ENCODE measurements at regions not wholly inside any gene's neighbourhood (a gene's known extent, or its start where the extent isn't known, plus 50 kb on each side); places are given as distances from the start of the nearest gene placed in this dataset.

GRCh38 chr19:28882818-28883217 lies 330.1 kb downstream of the UQCRFS1 start:
- DNase-seq (ENCODE audit: low spot score) = no peak

GRCh38 chr19:28881616-28882015 lies 331.3 kb downstream of the UQCRFS1 start:
- no peak for DNase-seq (ENCODE audit: low spot score)

- DNase-seq (ENCODE audit: low spot score) = no peak
Observed at GRCh38 chr19:28880735-28881401, 332.1 kb downstream of the UQCRFS1 start.

DNA sequence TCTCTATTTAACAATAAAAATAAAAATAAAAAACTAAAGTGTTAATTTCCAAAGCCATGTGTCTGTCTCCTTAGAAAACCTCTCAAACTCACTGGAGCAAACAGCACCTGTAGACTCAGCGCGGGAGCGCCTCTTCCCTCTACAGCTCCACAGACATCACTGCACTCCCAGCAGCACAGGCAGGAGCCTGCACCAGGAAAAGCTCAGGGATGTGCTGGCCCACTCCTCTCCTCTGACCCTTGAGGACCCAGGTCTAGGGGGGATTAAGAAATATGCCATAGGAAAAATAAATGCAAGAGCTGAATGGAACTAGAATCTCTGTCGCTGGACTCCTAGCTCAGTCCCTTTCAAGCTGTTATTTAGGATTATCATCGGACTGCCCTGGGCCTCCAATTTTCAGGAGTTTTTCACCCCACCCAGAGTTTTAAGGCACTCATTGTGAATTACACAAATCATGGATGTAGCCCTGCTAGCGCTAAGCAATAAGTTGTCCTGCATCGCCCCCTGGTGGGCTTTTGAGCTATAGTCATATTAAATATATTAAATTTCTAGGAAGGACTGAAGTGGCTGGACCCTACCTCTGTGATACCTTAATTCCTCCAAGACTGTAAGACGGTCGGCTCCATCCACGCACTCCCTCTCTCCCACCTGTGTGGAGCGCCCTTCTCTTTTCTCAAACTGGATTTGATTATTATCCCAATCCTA lies 333.9 kb downstream of the UQCRFS1 start:
- DNase-seq (ENCODE audit: low spot score) = peak; percentile 73

- DNase-seq (ENCODE audit: low spot score) = no peak
Observed at GRCh38 chr19:28876609-28877123, 336.3 kb downstream of the UQCRFS1 start.

- no peak for DNase-seq (ENCODE audit: low spot score)
Observed at GRCh38 chr19:28874742-28875141, 338.2 kb downstream of the UQCRFS1 start.

DNA sequence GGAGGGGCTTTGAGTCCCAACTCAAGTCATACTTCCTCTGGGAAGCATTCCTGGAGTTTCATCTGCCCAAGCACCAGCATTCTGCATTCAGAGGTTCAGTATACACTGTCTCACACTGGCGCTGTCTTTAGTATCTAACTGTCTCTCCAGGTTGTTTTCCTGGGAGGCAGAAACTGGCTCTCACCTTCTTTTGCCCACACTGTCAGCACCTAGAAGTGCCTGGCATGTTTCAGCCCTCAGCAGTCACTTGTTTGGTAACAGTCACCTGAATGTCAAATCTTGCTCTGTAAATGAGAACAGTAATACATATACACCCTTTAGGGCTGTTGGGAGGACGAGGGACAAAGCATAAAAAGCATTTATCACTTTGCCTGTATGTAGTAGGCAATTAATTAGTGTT lies 339.6 kb downstream of the UQCRFS1 start:
- DNase-seq (ENCODE audit: low spot score) = no peak

- no peak for DNase-seq (ENCODE audit: low spot score)
Observed at GRCh38 chr19:28871099-28871725, 341.7 kb downstream of the UQCRFS1 start.

DNA sequence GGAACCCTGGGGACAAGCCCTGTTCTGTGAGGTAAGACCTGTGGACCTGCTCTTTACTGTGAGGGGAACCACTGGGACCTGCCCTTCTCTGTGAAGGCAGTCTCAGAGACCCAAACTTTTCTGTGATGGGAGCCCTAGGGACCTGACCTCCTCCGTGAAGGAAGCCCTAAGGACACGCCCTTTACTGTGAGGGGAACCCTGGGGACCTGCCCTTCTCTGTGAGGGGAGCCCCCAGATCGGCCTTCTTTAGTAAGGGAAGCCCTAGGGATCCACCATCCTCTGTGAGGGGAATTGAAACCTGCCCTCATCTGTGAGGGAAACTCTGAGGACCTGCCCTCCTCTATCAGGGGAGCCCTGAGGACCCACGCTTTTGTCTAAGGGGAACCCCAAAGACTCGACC lies 343.5 kb downstream of the UQCRFS1 start:
- DNase-seq (ENCODE audit: low spot score) = no peak

DNA sequence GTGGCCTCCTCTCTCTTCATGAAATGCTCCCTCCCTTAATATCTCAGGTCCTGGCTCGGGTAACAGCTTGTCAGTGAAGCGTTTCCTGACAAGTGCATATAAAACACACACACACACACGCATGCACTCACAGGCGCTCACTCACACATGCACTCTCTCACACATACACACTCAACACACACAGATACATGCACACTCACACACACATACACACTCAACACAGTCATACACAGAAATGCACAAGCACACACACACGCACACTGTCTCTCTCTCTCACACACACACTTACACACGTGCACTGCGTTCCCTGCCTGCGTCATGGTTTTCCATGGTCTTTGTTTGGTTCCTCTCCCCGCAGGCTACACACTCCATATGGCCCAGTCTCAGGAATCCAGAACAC lies 344.1 kb downstream of the UQCRFS1 start:
- DNase-seq (ENCODE audit: low spot score) = no peak

GRCh38 chr19:28867978-28868377 lies 345.0 kb downstream of the UQCRFS1 start:
- no peak for DNase-seq (ENCODE audit: low spot score)

DNA sequence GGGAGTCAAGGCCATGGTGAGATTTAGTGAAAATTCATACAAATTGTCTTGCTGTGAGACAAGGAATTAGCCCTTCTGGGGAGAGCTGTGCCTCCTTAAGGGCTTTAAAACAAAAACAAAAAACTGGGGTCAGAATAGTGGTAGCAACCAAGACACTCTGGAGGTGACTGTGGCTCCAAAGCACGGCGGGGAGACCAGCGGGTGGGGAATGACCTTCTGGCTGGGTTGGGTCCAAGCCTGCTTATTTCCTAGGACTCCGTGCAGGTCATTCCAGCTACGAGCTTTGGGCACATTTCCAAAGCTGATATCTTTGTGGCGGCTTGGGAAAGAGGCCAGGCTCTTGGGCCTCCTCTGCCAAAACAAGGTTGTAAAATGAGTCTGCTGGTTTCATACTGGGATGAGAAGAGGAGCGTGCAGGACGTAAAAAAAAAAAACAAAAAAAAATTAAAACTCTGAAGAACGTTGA lies 348.3 kb downstream of the UQCRFS1 start:
- DNase-seq (ENCODE audit: low spot score) = no peak

DNA sequence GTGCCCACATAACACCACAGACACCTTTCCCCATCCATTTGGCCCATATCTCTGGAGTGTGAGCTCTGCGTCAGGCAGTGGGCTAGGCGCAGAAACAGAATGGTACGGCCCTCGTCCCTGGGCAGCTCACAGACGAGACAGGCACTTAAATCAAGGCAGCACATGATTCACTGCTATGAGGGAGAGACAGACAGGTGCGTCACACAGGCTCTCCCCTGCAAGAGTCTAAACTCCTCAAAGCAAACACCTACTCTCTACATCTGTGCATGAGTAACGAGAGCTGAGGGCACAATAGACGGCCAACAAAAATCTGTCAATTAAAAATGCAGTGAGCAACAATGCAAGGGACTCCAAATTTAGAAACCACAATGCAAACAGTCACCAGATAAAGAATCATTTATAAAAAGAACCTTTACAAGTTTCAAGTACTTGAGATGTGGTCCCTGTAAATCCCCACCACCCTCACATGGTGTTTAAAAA lies 348.9 kb downstream of the UQCRFS1 start:
- DNase-seq (ENCODE audit: low spot score) = no peak

GRCh38 chr19:28862238-28862637 lies 350.7 kb downstream of the UQCRFS1 start:
- no peak for DNase-seq (ENCODE audit: low spot score)

GRCh38 chr19:28859811-28860210 lies 353.1 kb downstream of the UQCRFS1 start:
- no peak for DNase-seq (ENCODE audit: low spot score)

GRCh38 chr19:28858933-28859332 lies 354.0 kb downstream of the UQCRFS1 start:
- DNase-seq (ENCODE audit: low spot score) = no peak

DNA sequence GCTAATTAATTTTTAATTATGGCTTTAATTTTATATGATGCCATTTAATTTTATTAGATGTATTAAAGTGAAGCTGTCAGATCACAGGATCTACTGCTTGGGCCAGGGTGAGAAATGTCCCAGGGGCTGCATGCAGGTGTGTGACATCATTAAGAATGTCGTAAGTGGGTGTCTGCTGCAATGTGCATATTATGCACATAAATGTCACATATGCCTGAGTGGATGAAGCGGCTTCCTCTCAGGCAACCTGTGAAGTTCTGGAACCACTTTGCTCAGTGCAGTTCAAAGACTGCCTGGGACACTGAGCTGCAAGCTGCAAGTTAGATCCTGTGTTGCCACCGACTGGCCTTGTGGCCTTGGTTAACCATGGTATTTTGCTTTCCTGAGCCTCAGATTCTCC lies 355.0 kb downstream of the UQCRFS1 start:
- DNase-seq (ENCODE audit: low spot score) = no peak

GRCh38 chr19:28855216-28855615 lies 357.7 kb downstream of the UQCRFS1 start:
- no peak for DNase-seq (ENCODE audit: low spot score)

GRCh38 chr19:28847468-28847867 lies 365.5 kb downstream of the UQCRFS1 start:
- no peak for DNase-seq (ENCODE audit: low spot score)

DNA sequence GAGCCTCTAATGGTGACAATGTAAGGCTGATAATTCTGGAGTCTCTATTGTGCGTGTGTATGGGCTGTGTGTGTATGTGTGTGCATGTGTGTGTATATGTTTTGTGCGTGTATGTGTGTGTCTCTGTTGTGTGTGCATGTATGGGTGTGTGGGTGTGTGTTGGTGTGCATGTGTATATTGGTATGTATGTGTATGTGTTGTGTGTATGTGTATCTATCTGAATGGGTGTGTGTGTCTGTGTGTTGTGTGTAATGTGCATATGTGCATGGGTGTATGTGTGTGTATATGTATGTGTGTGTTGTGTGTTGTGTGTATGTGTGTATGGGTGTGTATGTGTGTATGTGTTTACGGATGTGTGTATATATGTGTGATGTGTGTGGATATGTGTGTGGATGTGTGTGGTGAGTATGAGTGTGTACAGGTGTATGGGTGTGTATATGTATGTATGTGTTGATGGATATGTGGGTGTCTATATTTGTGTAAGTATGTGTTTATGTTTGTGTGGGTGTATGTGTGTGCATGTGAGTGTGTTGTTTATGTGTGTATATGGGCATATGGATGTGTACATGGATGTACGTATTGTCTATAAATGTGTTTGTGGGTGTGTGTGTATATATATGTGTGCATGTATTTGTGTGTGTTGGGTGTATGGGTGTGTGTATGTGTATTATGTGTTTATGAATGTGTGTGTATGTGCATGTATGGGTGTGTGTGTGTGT lies 366.7 kb downstream of the UQCRFS1 start:
- no peak for DNase-seq (ENCODE audit: low spot score)

GRCh38 chr19:28843761-28844492 lies 369.0 kb downstream of the UQCRFS1 start:
- no peak for DNase-seq (ENCODE audit: low spot score)

DNA sequence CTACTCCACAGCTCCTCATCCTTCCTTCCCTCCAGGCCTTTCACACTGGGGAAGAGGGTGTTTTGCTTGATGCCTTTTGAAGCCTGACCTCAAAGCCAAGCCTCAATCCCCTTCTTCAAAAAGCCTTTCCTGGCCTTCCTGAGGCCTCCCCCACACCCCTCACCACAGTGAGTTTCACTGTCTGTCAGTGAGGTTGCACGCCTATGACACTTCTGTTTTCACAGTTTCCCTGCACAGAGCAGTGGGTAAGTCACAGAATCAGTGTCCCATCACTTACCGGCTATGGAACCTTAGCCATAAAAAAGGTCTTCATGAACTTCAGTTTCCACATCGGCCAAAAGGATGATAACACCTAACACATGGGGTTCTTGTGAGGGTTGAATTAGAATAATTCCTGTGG lies 371.4 kb downstream of the UQCRFS1 start:
- DNase-seq (ENCODE audit: low spot score) = no peak

Data from globus pallidus (tissue), 1 donor.